ENCODE measurements at regions not wholly inside any gene's neighbourhood (a gene's known extent, or its start where the extent isn't known, plus 50 kb on each side); places are given as distances from the start of the nearest gene placed in this dataset.

- no peak for TF ChIP-seq CTCF (IDR thresholded peaks at IDR 0.05)
These were observed 445.0 kb upstream of the DAB1 start (continued) for GRCh38 chr1:57868908-57869307.

GRCh38 chr1:57868239-57868638 is 444.4 kb upstream of the DAB1 start:
- H3K9me3 ChIP-seq = no peaks in the 10 kb centered on the region
- H3K4me1 ChIP-seq (ENCODE audit: control insufficient read depth in 1 of 2, insufficient read depth in 2 of 2, low read depth in 1 of 2, low read length in 1 of 2) = no peaks in the 10 kb centered on the region
- H3K27me3 ChIP-seq (ENCODE audit: insufficient read depth) = no peaks in the 10 kb centered on the region
- DNase-seq = no peak
- no peak overlapping the region for H3K4me3 ChIP-seq (ENCODE audit: low read depth in 2 of 2, low read length in 1 of 2)
- H3K36me3 ChIP-seq (replicated peaks in 1 of 2; ENCODE audit: control insufficient read depth in 1 of 2, insufficient read depth in 2 of 2, low read length in 1 of 2) = no peaks in the 10 kb centered on the region
- CTCF ChIA-PET = no interaction called here
- TF ChIP-seq NRF1 (IDR thresholded peaks at IDR 0.05; ENCODE audit: low read depth, low read length) (no peak), RCOR1 (IDR thresholded peaks at IDR 0.05; ENCODE audit: low read length) (no peak), RXRA (IDR thresholded peaks at IDR 0.05; ENCODE audit: borderline replicate concordance, low read depth) (no peak), EZH2phosphoT487 (IDR thresholded peaks at IDR 0.05; ENCODE audit: borderline replicate concordance, low read depth) (no peak), GABPA (IDR thresholded peaks at IDR 0.05; ENCODE audit: low read depth) (no peak), PBX3 (IDR thresholded peaks at IDR 0.05) (no peak), EP300 (IDR thresholded peaks at IDR 0.05; ENCODE audit: borderline replicate concordance in 1 of 2, low read depth in 1 of 2, low read length in 1 of 2) (no peak), TAF1 (IDR thresholded peaks at IDR 0.05; ENCODE audit: borderline replicate concordance, low read depth, low read length) (no peak), FOXM1 (IDR thresholded peaks at IDR 0.05; ENCODE audit: low read depth) (no peak), MAX (IDR thresholded peaks at IDR 0.05; ENCODE audit: low read depth) (no peak), TEAD4 (IDR thresholded peaks at IDR 0.05; ENCODE audit: borderline replicate concordance, insufficient read depth) (no peak)
- H3K79me2 ChIP-seq (ENCODE audit: insufficient read depth) = no peaks in the 10 kb centered on the region
- no peak overlapping the region for H3K27ac ChIP-seq (ENCODE audit: low read depth in 2 of 2, low read length in 1 of 2)
- 45% methylated on average over 3 of the region's 3 CpGs for WGBS (ENCODE audit: low lambda C conversion rate)
- H3K9me2 ChIP-seq = no peaks in the 10 kb centered on the region
- POLR2A ChIA-PET = no interaction called here
- H3F3A ChIP-seq (replicated peaks; ENCODE audit: insufficient read depth) = no peaks in the 10 kb centered on the region
- H2AFZ ChIP-seq (ENCODE audit: low read depth) = no peak overlapping the region
- no peak overlapping the region for H3K4me2 ChIP-seq
- no peaks in the 10 kb centered on the region for H4K20me1 ChIP-seq (ENCODE audit: insufficient read depth)
- H3K9ac ChIP-seq = no peak overlapping the region

- no peaks in the 10 kb centered on the region for H3K36me3 ChIP-seq (replicated peaks in 1 of 2; ENCODE audit: control insufficient read depth in 1 of 2, insufficient read depth in 2 of 2, low read length in 1 of 2)
- H3F3A ChIP-seq (replicated peaks; ENCODE audit: insufficient read depth) = no peaks in the 10 kb centered on the region
- no peaks in the 10 kb centered on the region for H4K20me1 ChIP-seq (ENCODE audit: insufficient read depth)
- CTCF ChIA-PET = interaction anchor here (0.9 to 1.0 kb wide), 2 partner anchors 10 to 109 kb away, joined by 3 read pairs; no protein-coding TSS in a partner anchor
- no peak for DNase-seq
- POLR2A ChIA-PET = no interaction called here
- no peak overlapping the region for H3K9ac ChIP-seq
- no peaks in the 10 kb centered on the region for H3K9me2 ChIP-seq
- 85% methylated on average over 8 of the region's 8 CpGs for WGBS (ENCODE audit: low lambda C conversion rate)
- H3K4me1 ChIP-seq (ENCODE audit: control insufficient read depth in 1 of 2, insufficient read depth in 2 of 2, low read depth in 1 of 2, low read length in 1 of 2) = no peaks in the 10 kb centered on the region
- no peaks in the 10 kb centered on the region for H3K9me3 ChIP-seq
- no peak overlapping the region for H2AFZ ChIP-seq (ENCODE audit: low read depth)
- H3K4me2 ChIP-seq = no peak overlapping the region
- H3K4me3 ChIP-seq (ENCODE audit: low read depth in 2 of 2, low read length in 1 of 2) = no peak overlapping the region
- H3K27me3 ChIP-seq (ENCODE audit: insufficient read depth) = no peaks in the 10 kb centered on the region
- no peak overlapping the region for H3K27ac ChIP-seq (ENCODE audit: low read depth in 2 of 2, low read length in 1 of 2)
- H3K79me2 ChIP-seq (ENCODE audit: insufficient read depth) = no peaks in the 10 kb centered on the region
- TF ChIP-seq REST (IDR thresholded peaks at IDR 0.05; ENCODE audit: low read depth, low read length) (no peak), FOXM1 (IDR thresholded peaks at IDR 0.05; ENCODE audit: low read depth) (no peak), RFX5 (IDR thresholded peaks at IDR 0.05; ENCODE audit: low read length) (no peak), EZH2phosphoT487 (IDR thresholded peaks at IDR 0.05; ENCODE audit: borderline replicate concordance, low read depth) (no peak), TCF12 (IDR thresholded peaks at IDR 0.05) (no peak), POLR2AphosphoS5 (IDR thresholded peaks at IDR 0.05; ENCODE audit: low read depth, low read length) (no peak), CHD2 (IDR thresholded peaks at IDR 0.05; ENCODE audit: low read length, partially characterized antibody) (no peak), YY1 (IDR thresholded peaks at IDR 0.05; ENCODE audit: low read depth) (no peak), FOXJ3 (CRISPR knock-in tag; IDR thresholded peaks at IDR 0.05) (no peak), EP300 (IDR thresholded peaks at IDR 0.05; ENCODE audit: borderline replicate concordance in 1 of 2, low read depth in 1 of 2, low read length in 1 of 2) (no peak), NRF1 (IDR thresholded peaks at IDR 0.05; ENCODE audit: low read depth, low read length) (no peak)
These were observed 443.1 kb upstream of the DAB1 start for GRCh38 chr1:57866998-57867397.

All from SK-N-SH (cell line).